Muscle of arm (tissue), 1 donor: ENCODE measurements at regions not wholly inside any gene's neighbourhood (a gene's known extent, or its start where the extent isn't known, plus 50 kb on each side); places are given as distances from the start of the nearest gene placed in this dataset.

Experiments used
- DNase-seq: peaks from one replicate; pipeline ENCODE4 v3.0.0-alpha.2; 2013

DNA sequence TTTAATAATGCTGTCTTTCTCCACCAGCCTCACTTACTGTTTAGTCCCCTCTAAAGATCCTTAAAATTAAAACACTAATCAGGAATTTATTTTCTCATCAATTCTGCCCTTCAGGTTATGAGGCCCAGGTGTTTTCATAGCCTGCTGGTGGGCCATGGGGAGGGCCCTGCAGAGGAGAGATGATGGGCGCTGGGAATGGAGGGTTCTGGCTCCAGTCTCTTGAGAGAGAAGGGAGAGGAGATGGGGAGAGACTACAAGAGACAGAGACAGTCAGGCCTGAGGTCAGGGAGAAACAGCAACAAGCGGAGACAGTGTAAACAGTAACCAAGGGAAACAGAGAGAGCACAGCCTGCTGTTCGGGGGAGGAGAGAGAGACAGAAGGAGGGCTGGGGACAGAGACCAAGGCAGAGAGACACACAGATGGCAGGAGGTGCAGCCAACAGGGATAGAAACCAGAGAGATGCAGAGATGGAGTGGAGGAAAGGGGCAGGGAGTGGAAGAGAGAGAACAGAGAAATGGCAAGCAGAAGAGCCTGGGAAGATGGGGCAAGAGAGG lies 187.3 kb upstream of the SYT13 start:
- DNase-seq = no peak

DNA sequence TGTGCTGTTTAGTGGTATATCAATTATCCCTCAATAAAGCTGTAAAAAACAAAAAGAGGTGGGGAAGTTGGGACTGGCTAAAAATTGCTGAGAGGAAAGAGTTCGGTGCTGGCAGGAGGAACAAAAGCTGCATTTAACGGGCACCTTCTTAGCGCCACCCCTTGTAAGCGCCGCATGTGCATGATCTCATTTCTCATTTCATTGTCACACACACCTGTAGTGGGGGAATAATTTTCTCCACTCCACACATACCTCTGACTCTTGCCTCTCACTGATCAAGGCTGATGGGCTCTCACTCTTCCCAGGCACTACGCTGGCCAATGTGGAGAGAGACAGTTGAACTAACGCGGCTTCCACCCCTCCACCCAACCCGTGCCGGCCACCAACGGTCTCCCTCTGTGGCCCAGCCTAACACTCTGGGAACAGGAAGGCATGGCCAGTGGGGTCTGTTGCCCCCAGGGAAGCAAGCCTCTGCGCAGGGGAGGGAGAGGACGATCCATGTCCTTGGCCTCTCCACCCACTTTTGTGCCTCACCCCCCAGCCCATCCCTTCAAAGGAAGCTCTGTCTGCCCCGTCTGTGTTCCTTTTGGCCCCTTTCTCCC lies 186.7 kb upstream of the SYT13 start:
- DNase-seq = no peak

DNA sequence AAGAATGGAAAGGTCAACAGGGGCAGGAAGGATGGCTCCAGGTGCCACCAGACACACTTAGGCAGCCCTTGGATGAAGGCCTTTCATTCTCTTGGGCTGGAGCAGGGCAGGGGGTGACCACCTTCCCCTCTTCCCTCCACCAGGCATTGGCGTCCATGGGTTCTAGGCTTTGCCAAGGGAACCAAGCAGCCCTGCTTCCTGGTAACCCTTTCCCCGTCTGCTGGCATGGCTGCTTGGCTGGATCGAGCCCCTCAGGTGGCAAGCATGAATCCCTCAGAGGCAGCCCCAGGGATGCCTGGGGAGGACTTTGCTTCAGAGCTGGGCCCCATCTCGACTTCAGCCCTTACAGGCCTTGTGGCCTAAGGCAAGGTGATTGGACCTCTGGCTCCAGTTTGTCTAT lies 185.1 kb upstream of the SYT13 start:
- no peak for DNase-seq

DNA sequence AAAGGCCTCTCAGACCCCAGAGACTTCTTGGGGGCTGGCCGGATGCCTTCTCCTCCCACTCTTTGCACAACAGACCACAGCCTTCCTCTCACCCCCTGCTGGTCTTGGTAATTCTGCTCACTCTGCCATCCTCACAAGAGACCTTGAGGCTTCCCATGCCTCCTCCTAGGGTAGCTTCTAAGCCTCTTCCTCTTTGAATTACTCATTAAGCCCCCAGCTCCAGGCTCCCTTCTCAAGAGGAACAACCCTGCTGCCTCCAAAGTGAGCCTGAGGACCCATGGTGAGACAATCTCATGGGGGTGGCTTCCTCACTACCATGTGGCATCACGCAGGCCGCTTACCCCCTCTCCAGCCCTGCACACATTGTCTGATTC lies 184.6 kb upstream of the SYT13 start:
- no peak for DNase-seq

DNA sequence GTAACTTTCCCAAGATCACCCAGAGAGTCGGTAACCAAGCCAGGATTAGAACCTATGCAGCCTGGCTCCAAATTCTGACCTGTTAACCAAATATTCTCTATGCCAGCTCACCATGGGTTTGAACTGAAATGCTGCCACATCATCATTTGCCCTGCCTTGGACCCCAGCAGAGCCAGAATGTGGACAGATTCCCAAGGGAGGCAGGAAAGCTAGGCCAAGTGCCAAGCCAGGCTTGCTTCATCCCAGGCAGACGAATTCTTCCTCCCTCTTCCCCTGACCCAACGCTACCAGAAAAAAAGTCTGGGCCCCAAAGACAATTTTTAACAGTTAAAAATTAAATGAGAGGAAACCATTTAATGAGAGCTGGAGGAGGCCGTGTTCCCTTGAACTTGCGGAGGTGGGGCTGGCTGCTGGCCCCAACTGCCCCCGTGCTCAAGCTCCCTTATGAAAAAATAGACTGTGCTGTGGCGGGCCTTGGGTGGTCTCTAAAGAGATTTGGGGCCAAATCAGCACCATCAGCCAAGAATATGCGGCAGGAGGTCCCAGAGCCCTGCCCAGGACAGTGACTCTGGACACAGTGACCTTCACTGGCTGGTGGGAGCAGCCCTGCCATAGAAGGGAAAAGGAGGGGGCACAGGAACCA lies 184.1 kb upstream of the SYT13 start:
- DNase-seq = no peak

DNA sequence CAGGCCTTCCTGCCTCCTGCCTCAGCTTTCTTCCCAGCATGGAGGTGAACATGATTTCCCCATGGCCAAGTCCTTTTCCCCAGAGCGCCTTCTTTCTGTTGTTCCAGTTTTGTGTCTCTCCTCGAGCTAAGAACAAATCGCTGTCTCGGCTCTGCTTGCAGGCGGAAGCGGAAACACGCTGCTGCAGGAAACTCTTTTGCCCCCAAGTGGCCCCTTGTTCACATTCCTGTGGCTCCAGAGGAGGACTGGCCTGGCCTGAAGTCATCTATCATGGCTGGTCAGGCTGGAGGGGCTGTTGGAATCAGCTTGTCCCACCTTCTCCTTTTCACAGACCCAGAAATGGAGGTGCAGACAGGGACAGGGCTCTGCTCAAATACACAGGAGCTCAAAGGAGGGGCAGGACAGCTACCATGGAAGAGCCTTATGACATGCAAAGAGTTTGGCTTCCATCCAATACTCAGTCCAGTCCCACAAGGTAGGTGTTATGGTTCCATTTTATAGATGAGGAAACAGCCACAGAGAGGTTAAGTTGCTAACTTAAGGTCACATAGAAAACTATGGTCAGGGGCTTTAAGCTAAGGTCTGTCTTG lies 182.2 kb upstream of the SYT13 start:
- DNase-seq = peak; percentile 10

DNA sequence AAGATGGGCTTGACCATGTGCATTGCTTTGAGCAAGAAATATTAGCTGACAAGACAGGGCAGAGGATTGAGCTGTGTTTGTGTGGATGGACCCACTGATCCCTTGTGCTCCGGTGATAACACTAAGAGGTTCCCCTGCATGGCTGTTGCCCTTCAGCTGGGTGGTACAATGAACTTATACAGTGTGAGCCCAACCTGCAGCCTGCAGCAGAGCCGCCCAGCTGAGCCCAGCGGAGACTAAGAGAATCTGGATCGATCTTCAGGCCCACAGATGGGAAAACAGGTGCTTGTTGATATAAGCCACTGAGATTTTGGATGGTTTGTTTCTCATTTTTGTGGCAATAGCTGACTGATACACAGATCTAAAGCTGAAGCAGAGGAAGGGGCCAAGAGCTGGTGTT lies 177.4 kb upstream of the SYT13 start:
- DNase-seq = no peak

DNA sequence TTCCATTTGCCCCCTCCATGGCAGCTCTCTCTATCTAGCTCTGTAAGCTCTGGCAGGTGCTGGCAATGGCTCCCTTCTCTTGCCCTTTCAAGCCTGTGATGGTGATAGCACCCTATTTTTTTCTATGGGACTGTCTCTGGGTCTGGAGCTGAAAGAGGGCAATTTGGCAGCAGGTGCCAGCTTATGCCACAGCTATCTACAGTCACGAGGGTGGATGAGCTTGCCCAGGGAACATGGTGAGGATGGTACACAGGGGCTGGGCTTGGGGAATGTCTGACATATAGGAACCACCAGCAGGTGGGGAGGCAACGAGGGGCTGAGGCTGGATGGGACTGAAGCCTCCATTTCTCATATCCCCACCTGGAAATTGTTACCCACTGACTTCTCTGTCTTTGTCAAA lies 175.4 kb upstream of the SYT13 start:
- DNase-seq = no peak

DNA sequence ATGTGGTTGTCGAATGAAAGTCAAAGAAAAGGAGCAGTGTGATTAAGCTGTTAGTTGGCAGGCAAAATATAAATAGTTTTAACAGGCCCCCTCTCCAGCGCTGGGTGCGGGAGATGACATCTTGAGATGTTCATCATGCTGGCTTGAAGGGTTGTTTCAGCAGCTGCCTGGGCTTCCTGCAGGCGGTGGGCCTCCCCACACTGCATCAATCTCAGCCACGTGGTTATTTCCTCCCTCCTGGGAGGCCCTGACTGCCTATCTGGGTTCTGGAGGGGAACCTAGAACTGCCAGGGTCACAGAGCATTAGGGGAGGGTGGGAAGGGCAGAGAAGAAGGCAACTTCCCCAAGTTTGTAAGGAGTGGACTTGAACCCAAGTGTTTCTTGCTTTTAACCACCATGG lies 173.3 kb upstream of the SYT13 start:
- no peak for DNase-seq

DNA sequence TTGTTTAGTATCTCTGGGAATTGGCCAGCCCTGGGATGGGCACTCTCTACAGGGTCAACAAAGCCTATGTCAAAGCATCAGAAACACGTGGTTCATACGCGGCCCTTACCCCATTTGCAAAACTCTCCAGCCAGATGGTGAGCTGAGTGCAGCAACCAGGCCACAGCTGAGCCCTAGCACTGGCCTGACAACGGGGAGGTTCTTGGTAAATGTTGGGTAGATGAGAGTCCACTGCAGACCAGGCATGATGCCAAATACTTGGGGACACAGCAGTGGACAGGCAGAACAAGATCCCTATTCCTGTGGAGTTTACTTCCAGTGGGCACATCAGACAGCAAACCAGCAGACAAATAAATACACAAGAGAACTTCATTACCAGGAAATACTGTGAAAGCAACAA lies 172.1 kb upstream of the SYT13 start:
- no peak for DNase-seq

DNA sequence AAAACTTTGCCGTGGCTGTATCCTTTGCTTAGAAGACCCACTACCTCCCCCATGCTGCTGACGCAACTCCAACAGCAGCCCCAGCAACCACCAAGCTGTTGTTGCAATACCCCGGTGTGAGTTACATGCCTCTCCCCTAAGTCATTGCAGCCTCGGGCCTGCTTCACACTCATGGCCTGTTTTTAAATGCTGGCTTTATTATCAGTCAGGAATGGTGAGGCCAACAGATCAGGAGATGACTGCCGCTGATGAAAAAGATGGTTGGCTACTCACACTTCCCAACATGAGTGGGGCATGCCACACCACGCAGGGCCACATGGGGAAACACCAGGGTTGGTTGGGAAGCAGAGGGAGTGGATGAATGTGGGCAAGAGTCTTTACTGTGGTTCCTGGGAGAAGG lies 171.5 kb upstream of the SYT13 start:
- no peak for DNase-seq

DNA sequence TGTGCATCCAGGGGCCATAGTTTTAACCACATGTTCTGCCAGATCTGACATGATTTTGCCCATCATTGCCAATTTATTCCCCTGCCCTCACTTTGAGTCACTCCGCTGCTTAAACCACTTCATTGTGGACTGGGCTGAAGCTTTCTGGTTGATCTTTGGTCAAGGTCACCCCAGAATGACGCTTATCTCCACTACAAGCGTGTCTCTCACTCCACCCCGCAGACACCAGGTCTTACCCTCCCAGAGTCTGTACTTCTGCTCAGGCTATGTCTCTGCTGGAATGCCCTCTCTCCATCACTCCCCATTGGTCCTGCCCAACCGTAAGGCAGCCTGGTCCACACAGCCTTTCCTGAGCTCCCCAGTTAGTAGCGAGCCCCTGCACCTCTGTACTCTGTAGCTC lies 170.5 kb upstream of the SYT13 start:
- no peak for DNase-seq

DNA sequence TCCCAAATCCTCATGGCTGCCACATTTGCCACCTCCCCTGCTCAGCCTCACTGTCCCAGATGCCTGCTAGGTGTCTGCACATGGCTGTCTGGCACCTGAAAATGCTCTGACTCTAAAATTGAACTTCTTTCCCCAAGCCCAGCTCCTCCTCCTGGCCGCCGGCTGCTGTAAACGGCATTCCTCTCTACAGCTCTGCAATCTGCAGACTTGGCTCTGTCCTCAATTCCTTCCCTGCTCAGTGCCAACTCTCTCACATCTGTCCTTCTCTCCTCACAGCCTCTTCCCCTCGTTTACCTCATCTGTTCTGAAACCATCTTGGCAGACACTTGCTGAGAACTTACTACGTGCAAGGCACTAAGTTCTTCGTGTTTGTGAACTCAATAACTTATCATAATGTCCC lies 169.4 kb upstream of the SYT13 start:
- no peak for DNase-seq

DNA sequence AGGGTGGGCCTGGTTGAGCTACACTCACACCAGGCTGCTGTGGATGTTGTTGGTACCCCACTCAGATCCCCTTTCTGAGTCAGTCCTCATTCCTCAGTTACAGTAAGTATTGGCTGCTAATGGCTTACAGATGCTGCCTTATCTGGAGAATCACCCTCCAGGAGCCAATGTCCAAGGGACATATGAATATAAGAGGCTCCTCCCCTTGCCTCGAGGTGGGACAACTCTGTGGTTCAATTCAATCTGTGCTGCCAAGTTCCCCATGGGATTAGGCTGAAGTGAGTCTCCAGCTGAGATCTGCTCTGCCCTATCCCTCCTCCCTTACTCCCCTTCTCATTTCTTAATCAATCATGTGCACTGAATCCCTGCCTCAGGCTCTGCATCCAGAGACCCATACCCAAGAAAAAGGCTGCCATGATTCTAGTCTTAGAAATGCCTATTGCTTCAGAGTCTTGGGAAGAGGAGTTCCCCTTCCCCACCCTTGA lies 168.8 kb upstream of the SYT13 start:
- no peak for DNase-seq

DNA sequence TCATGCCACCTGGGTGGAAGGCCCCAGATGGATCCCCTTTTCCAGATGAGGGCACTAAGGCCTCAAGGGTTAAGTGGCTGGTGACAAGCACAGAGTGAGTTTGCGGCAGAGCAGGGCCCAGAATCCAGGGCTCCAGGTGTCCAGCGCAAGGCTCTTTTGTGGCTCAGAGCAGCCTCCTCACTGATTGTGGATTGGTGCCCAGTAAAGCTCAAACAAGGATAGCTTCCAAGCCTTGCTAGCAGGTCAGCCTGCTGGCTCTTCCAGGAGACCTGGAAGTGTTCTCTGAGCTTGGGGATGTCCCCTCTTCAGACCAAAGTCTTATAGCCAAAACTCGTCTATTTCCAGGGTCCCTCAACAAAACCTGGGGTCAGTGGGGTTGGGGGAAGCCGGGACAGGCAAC lies 167.6 kb upstream of the SYT13 start:
- no peak for DNase-seq

DNA sequence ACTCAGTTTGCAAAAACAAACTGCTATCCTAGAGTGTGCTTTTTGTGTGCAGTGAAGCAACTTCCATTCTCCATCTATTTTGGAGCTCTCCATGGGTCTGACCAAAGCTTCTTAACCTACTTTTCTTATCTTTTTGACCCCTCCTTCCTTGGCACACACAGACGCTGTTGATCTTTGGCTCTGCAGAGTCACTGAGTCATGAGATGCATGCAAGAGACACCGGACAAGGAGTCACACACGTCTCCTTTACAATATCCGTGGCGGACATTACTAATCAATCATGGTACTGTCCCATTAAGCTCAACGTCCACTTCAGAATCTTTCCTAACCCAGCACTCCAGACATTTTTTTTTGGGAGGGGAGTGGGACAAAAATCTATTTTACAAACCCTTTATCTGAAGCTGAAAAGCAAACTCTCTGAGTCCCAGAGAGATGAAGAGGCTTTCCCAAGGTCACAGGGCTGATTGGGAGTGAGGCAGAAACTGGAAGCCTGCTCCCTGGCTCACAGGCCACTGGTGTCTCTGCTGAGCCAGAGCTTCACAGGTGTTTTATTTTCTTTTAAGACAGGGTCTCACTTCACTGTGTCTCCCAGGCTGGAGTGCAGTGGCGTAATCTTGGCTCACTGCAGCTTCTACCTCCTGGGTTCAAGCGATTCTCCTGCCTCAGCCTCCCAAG lies 165.8 kb upstream of the SYT13 start:
- DNase-seq = no peak

DNA sequence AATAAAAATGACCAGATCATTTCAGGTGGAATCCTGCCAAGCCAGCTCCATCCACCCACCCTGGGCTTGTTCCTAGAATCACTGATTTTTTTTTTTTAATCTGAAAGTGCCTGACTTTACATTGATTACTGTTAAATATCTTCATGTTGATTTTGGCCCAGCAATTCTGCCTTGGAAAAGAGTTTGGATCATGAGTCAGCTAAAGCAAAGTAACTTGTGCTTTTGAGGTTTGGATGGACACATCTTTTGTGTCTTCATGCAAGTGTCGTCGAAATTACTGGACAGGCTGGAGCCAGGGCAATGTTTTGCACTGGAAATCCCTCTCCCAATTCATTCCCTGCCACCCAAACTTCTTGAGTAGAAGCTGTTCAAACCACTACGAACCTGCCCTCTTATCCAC lies 164.0 kb upstream of the SYT13 start:
- DNase-seq = no peak

DNA sequence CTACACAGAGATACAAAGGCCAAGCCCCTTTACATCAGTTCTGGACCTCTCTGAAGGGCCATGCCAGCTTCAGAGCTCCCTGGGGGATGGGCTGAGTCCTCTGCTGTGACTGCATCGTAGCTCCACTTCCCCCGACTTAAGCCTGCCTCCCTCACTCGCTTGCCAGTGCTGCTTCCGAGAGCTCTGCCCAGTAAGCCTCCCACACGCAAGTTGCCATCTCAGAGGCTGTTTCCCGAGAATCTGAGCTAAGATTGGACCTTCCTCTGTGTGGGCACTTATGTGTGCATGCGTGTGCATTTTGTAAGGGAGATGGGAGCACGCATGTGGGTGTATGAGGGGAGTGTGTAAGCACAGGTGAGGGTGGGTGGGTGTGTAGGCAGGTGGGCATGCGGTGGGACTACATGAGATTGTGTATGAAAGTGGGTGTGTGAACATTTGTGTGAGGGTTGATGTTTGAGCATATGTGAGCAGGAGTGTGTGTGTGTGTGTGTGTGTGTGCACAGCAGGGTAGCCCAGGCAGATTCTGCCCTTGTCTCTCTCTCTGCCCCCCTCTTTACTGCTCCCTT lies 163.0 kb upstream of the SYT13 start:
- no peak for DNase-seq

DNA sequence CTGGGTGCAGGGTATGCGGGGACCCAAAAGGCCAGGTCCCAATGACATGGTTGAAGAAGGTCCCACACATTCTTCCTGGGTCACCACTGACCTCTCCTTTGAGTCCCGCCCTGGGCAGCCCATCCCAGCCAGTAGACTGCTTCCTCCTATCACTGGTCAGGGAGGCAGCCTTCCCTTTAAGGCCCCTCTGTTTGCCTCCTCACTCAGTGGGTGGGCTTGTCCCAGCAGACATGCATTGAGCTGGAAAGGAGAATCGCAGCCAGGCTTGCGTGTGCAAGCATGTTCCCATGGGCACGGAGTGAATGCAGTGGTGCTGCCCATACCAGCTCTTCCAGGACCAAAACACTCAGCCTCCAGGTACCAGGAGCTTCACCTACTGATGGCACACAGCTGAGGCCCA lies 162.4 kb upstream of the SYT13 start:
- DNase-seq = no peak

DNA sequence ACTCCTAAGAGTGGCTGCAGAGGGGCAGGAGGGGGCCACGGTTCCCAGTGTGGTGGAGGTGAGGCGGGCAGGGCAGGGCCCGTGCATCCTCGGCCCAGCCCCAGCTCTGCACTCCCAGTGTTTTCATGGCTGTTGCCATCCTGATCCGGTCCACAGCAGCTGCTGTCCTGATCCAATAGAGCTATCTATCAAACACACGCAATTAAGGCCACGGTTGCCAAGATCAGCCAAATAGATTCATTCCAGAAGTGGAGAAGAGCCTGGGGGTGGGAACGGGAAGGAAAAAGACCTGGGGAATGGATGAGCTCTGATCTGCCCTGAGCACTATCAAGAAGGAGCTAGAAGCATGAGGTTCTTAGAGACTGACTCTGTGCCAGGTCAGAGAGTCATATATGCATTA lies 160.9 kb upstream of the SYT13 start:
- DNase-seq = no peak

DNA sequence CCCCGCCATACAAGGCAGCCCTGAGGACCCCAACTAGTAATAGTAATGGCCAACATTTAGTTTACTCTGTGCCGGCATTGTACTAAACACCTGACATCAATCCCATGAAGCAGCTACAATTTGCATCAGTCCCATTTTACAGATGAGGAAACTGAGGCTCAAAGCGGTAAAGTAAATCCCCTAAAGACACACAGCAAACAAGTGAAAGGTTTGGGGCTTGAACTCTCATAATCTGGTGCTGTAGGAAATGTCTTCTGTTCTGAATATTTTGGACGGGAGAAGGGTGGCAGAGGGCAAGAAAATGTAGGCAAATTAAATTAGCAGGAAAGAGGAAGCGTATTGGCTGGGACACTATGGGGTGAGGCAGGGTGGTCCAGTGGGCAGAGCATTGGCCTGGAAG lies 160.3 kb upstream of the SYT13 start:
- no peak for DNase-seq

DNA sequence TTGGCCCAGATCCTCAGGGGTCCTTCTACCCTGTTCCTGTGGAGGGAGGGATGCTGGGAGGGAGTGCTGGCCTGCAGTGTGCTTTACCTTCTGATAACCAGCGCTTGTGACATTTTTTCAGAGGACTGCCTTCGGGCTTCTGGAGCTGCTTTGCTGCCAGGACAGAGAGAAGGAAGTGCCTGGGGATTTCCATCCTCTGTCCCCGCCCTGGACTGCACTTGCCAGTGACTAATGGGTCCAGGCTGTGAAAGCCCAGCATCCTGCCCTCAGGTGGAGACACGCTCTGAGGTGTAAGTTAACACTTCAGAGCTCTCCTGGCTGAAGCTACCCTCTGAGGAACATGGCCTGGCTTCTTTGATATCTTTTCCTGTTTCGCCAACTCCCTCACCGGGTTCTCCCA lies 158.7 kb upstream of the SYT13 start:
- no peak for DNase-seq

DNA sequence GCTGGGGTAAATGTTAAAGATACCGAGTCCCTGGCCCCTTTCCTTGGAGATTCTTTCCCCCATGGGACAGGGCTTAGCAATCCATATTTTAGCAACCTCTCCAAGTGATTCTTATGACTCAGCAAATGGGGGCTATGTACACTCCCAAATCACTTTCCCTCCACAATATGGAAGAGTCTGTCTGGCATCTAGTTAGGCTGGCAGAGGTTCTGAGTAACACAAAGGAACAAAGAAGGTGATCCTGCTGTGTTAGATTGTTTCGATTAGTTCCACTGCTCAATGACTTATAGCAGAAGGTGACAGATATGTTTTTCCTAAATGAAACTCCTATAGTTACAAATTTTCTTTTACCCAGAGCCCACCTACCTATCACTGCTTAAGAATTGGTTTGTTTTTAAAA lies 154.0 kb upstream of the SYT13 start:
- DNase-seq = no peak
